Inferior parietal cortex (tissue), 1 donor: ENCODE measurements at regions not wholly inside any gene's neighbourhood (a gene's known extent, or its start where the extent isn't known, plus 50 kb on each side); places are given as distances from the start of the nearest gene placed in this dataset.
A peak's percentile ranks its signal among the peaks of the same experiment; 100 is the strongest.

Experiments used
- DNase-seq: peaks from one replicate; pipeline ENCODE4 v3.0.0-alpha.2; 2016; ENCODE audit errors: extremely low spot score

- DNase-seq, result no peak
Observed at GRCh38 chr3:13689373-13690260, 140.7 kb downstream of the FBLN2 start.

GRCh38 chr3:13688824-13689223 lies 139.9 kb downstream of the FBLN2 start:
- DNase-seq, result no peak

GRCh38 chr3:13688034-13688433 lies 139.1 kb downstream of the FBLN2 start:
- DNase-seq, result peak; percentile 17
